K562 (cell line): ENCODE measurements at regions not wholly inside any gene's neighbourhood (a gene's known extent, or its start where the extent isn't known, plus 50 kb on each side); places are given as distances from the start of the nearest gene placed in this dataset.

ENCODE experiments used
- ATAC-seq: fragments of 200-7000 bp; cut with Tn5 transposase; 3 replicates; pipeline ENCODE4 v1.9.1; 2020; ENCODE audit warnings: moderate library complexity
- BruUV-seq: library from RNA; stranded (reverse); fragments of 400-500 nt; replicated peaks from 2 replicates; lab custom pipeline; 2021; lab: Mats Ljungman, UMichigan
- CTCF ChIA-PET: fragments of 300-600 bp; formaldehyde crosslinking; extraction: SDS; loops from one replicate; lab custom pipeline; 2021; ENCODE audit warnings: low intra/inter-chr PET ratio; lab: Yijun Ruan, JAX
- POLR2A ChIA-PET: fragments of 300-600, 350-650 bp; sonication (Branson Sonifier 250); formaldehyde crosslinking; extraction: SDS; loops from one replicate; lab custom pipeline; 2021; ENCODE audit warnings: antibody characterized with exemption, inconsistent platforms; lab: Yijun Ruan, JAX
- DNase-seq, 4 experiments: peaks; one replicate each; pipeline versions ENCODE4 v3.0.0 to v3.0.0-alpha.2; 2011 to 2018; ENCODE audit warnings: low spot score in 3 of 4, mixed read lengths in 3 of 4; ENCODE audit errors: extremely low read depth in 1 of 4
- FAIRE-seq: peaks from 2 replicates; lab custom pipeline; 2011; peaks lifted over from hg19 to GRCh38; lab: Jason Lieb, UNC
- H2AFZ ChIP-seq: 2 replicates; pipeline ENCODE4 v1.6.0; 2011; ENCODE audit warnings: low read depth, low read length, control low read depth, inconsistent platforms
- H3K27ac ChIP-seq: fragments of 200-600 bp; 3 replicates; pipeline ENCODE4 v1.8.0; 2011; ENCODE audit warnings: low read depth, mild to moderate bottlenecking, control low read depth, inconsistent platforms, low read length, moderate library complexity, mixed read lengths; ENCODE audit errors: extremely low read depth
- H3K27me3 ChIP-seq, 2 experiments: fragments of 300-600 bp in 1 of 2; 2 replicates in 1 of 2; 3 replicates in 1 of 2; pipeline versions ENCODE4 v1.6.0 to v1.8.0; 2011; ENCODE audit warnings: inconsistent platforms in 2 of 2, low read length in 2 of 2, mild to moderate bottlenecking in 1 of 2, mixed read lengths in 1 of 2, moderate library complexity in 1 of 2; ENCODE audit not compliant: control insufficient read depth in 2 of 2, insufficient read depth in 2 of 2
- H3K36me3 ChIP-seq: fragments of 300-600 bp; 3 replicates; pipeline ENCODE4 v1.8.0; 2011; ENCODE audit warnings: mild to moderate bottlenecking, low read length, inconsistent platforms; ENCODE audit not compliant: control insufficient read depth, insufficient read depth
- H3K4me1 ChIP-seq, 2 experiments: fragments of 200-600 bp in 1 of 2; replicated peaks in 1 of 2; 2 replicates in 1 of 2; 3 replicates in 1 of 2; pipeline versions ENCODE4 v1.5.1 to v1.8.0; 2011; ENCODE audit warnings: inconsistent platforms in 2 of 2, low read length in 2 of 2, mild to moderate bottlenecking in 1 of 2, mixed read lengths in 1 of 2, moderate library complexity in 1 of 2; ENCODE audit not compliant: control insufficient read depth in 2 of 2, insufficient read depth in 2 of 2
- H3K4me2 ChIP-seq: 2 replicates; pipeline ENCODE4 v1.6.1; 2011; ENCODE audit warnings: low read length, control low read depth, inconsistent platforms, mixed read lengths; ENCODE audit not compliant: insufficient read depth
- H3K4me3 ChIP-seq: fragments of 200-600 bp; sonication (generic), shearing (Covaris generic); 2 replicates; pipeline ENCODE4 v1.5.1; 2016; ENCODE audit warnings: control low read depth, inconsistent platforms
- H3K79me2 ChIP-seq: fragments of 200-600 bp; 3 replicates; pipeline ENCODE4 v1.8.0; 2011; ENCODE audit warnings: low read length, inconsistent platforms; ENCODE audit not compliant: control insufficient read depth, insufficient read depth
- H3K9ac ChIP-seq, 2 experiments: 2 replicates each; pipeline versions ENCODE4 v1.6.0 to v1.6.1; 2011; ENCODE audit warnings: low read depth in 2 of 2, low read length in 2 of 2, control low read depth in 1 of 2, inconsistent platforms in 1 of 2, mild to moderate bottlenecking in 1 of 2, mixed read lengths in 1 of 2; ENCODE audit not compliant: insufficient read depth in 1 of 2
- H3K9me1 ChIP-seq: one replicate; pipeline ENCODE4 v1.6.0; 2011; ENCODE audit warnings: inconsistent platforms, mild to moderate bottlenecking, low read length, moderate library complexity; ENCODE audit not compliant: control insufficient read depth, insufficient read depth
- H3K9me3 ChIP-seq: replicated peaks from 2 replicates; pipeline ENCODE4 v1.5.1; 2011; ENCODE audit warnings: low read depth, low read length, inconsistent platforms; ENCODE audit not compliant: control insufficient read depth, insufficient read depth
- H4K20me1 ChIP-seq: replicated peaks from 2 replicates; pipeline ENCODE4 v1.6.1; 2011; ENCODE audit warnings: low read length, inconsistent platforms, mixed read lengths; ENCODE audit not compliant: control insufficient read depth, insufficient read depth
- ELK3 ChIP-seq: fragments of 450-650 bp; formaldehyde crosslinking; IDR thresholded peaks from 2 replicates; pipeline ENCODE4 v1.4.0; 2020; ENCODE audit warnings: mild to moderate bottlenecking
- PTTG1 ChIP-seq: fragments of 450-650 bp; IDR thresholded peaks from 2 replicates; pipeline ENCODE4 v1.6.1; 2016; ENCODE audit warnings: low read depth, mild to moderate bottlenecking, missing genetic modification characterization, missing compliant biosample characterization
- STAT5A ChIP-seq: IDR thresholded peaks from 2 replicates; pipeline ENCODE4 v1.6.1; 2012; ENCODE audit warnings: low read length, inconsistent platforms, borderline replicate concordance
- ZFP1 ChIP-seq: fragments of 450-650 bp; formaldehyde crosslinking; IDR thresholded peaks from 2 replicates; pipeline ENCODE4 v1.4.0; 2020; ENCODE audit warnings: mild to moderate bottlenecking, mixed read lengths
- ZNF644 ChIP-seq: fragments of 200-800 bp; sonication (Bioruptor generic); IDR thresholded peaks from 2 replicates; pipeline ENCODE4 v1.6.1; 2016; ENCODE audit warnings: low read depth, missing genetic modification characterization, missing compliant biosample characterization
- WGBS: fragments of 100-300 bp; shearing (Covaris generic); methylation state at CpG from one replicate; pipeline ENCODE4 v1.1.6; 2016; ENCODE audit warnings: low coverage, mixed read lengths; ENCODE audit not compliant: insufficient coverage; ENCODE audit errors: missing lambda C conversion rate; 5-methylcytosine and 5-hydroxymethylcytosine counted together
- in situ Hi-C: fragments of 300-500 bp; cut with MboI; formaldehyde crosslinking; loops from 4 replicates; pipeline ENCODE4 v1.15.0; 2018; ENCODE audit warnings: inconsistent platforms, mixed read lengths
- intact Hi-C: fragments of 100-400 bp; cut with micrococcal nuclease; formaldehyde crosslinking; loops from 2 replicates; pipeline ENCODE4 v1.14.2; 2022

GRCh38 chr3:106678657-106679390 is 698.4 kb upstream of the CCDC54 start:
- no peaks in the 10 kb centered on the region for H3K36me3 ChIP-seq
- in situ Hi-C loops: no loop called here
- no peaks in the 10 kb centered on the region for H3K9me1 ChIP-seq
- H3K4me1 ChIP-seq: no peaks in the 10 kb centered on the region
- H3K9me3 ChIP-seq: no peaks in the 10 kb centered on the region
- H3K27ac ChIP-seq: no peak overlapping the region
- no peak for TF ChIP-seq ELK3 (CRISPR knock-in tag)
- no peak for TF ChIP-seq ZNF644 (tag)
- TF ChIP-seq ZFP1 (CRISPR knock-in tag): no peak
- TF ChIP-seq PTTG1 (tag): no peak
- TF ChIP-seq STAT5A: no peak
- H3K79me2 ChIP-seq: no peaks in the 10 kb centered on the region
- BruUV-seq: no TSS peak
- H3K4me2 ChIP-seq: no peak overlapping the region
- CTCF ChIA-PET: no interaction called here
- no peak overlapping the region for H2AFZ ChIP-seq
- FAIRE-seq (no peak), DNase-seq (no peak), ATAC-seq (no peak)
- H3K27me3 ChIP-seq: no peaks in the 10 kb centered on the region
- POLR2A ChIA-PET: no interaction called here
- under 1% methylated on average over 11 of the region's 12 CpGs for WGBS
- H3K4me3 ChIP-seq: no peak overlapping the region
- intact Hi-C loops: no loop called here
- no peak overlapping the region for H3K9ac ChIP-seq
- no peaks in the 10 kb centered on the region for H4K20me1 ChIP-seq
